OCI-LY1 (cell line): ENCODE measurements at regions not wholly inside any gene's neighbourhood (a gene's known extent, or its start where the extent isn't known, plus 50 kb on each side); places are given as distances from the start of the nearest gene placed in this dataset.

ENCODE experiments used
- CTCF ChIP-seq: fragments of 200-600 bp; sonication (generic), shearing (Covaris generic); IDR thresholded peaks from 2 replicates; pipeline ENCODE4 v1.5.1; 2017; ENCODE audit warnings: mild to moderate bottlenecking, antibody characterized with exemption, low read length, moderate library complexity, mixed read lengths
- EZH2 ChIP-seq: fragments of 200-600 bp; sonication (generic), shearing (Covaris generic); IDR thresholded peaks from 2 replicates; pipeline ENCODE4 v1.8.0; 2017; ENCODE audit warnings: borderline replicate concordance, mixed run types, mild to moderate bottlenecking, antibody characterized with exemption, low read length, moderate library complexity, mixed read lengths

GRCh38 chr4:181562399-181562798 is 680.8 kb upstream of the TENM3 start:
- TF ChIP-seq CTCF (no peak), EZH2 (no peak)
